ENCODE measurements at regions not wholly inside any gene's neighbourhood (a gene's known extent, or its start where the extent isn't known, plus 50 kb on each side); places are given as distances from the start of the nearest gene placed in this dataset.
"Not testable (repeated sequence)": the region's sequence is repeated elsewhere in the genome, so short reads cannot be mapped to it uniquely, and the experiment has no call there.

GRCh38 chr2:125341353-125341752 is 1314.6 kb upstream of the GYPC start:
- intact Hi-C loops (cut with micrococcal nuclease; ENCODE audit: unreplicated experiment), result no loop called here
- DNase-seq (ENCODE audit: low spot score), result no peak
- TF ChIP-seq EZH2 (IDR thresholded peaks at IDR 0.05; ENCODE audit: borderline replicate concordance, low read depth, low read length, poor library complexity, severe bottlenecking) (no peak), CTCF (conservative IDR thresholded peaks at IDR 0.05; ENCODE audit: low read depth, low read length) (no peak)
- H3K27ac ChIP-seq (ENCODE audit: low read depth, low read length, poor library complexity, severe bottlenecking), result no peak overlapping the region
- H3K27me3 ChIP-seq (replicated peaks; ENCODE audit: insufficient read depth, low read depth, low read length, poor library complexity), result no peaks in the 10 kb centered on the region
- CTCF ChIA-PET, result no interaction called here
- peaks cover 3% of the 10 kb centered on the region for H3K9me3 ChIP-seq (ENCODE audit: low read depth, low read length, poor library complexity, severe bottlenecking)
- POLR2A ChIA-PET (ENCODE audit: low non-redundant PET), result no interaction called here
- no peaks in the 10 kb centered on the region for H3K4me1 ChIP-seq (ENCODE audit: insufficient read depth, low read length, poor library complexity, severe bottlenecking)
- no peak overlapping the region for H3K4me3 ChIP-seq (ENCODE audit: low read depth, low read length, poor library complexity, severe bottlenecking)
- BruUV-seq (replicated peaks), result no TSS peak
- H3K36me3 ChIP-seq (ENCODE audit: insufficient read depth, low read length, poor library complexity, severe bottlenecking), result no peaks in the 10 kb centered on the region

GRCh38 chr2:125353542-125353941 is 1302.4 kb upstream of the GYPC start:
- intact Hi-C loops (cut with micrococcal nuclease; ENCODE audit: unreplicated experiment), result not testable (repeated sequence)

GRCh38 chr2:125364192-125364983 is 1291.6 kb upstream of the GYPC start:
- H3K9me3 ChIP-seq (ENCODE audit: low read depth, low read length, poor library complexity, severe bottlenecking), result peaks cover 6% of the 10 kb centered on the region
- BruUV-seq (replicated peaks), result no TSS peak
- DNase-seq (ENCODE audit: low spot score), result no peak
- ChIA-PET POLR2A (ENCODE audit: low non-redundant PET) (no interaction called here), CTCF (no interaction called here)
- H3K36me3 ChIP-seq (ENCODE audit: insufficient read depth, low read length, poor library complexity, severe bottlenecking), result no peaks in the 10 kb centered on the region
- H3K4me1 ChIP-seq (ENCODE audit: insufficient read depth, low read length, poor library complexity, severe bottlenecking), result no peaks in the 10 kb centered on the region
- no peak for TF ChIP-seq CTCF (conservative IDR thresholded peaks at IDR 0.05; ENCODE audit: low read depth, low read length)
- no peak for TF ChIP-seq EZH2 (IDR thresholded peaks at IDR 0.05; ENCODE audit: borderline replicate concordance, low read depth, low read length, poor library complexity, severe bottlenecking)
- H3K27ac ChIP-seq (ENCODE audit: low read depth, low read length, poor library complexity, severe bottlenecking), result no peak overlapping the region
- no peaks in the 10 kb centered on the region for H3K27me3 ChIP-seq (replicated peaks; ENCODE audit: insufficient read depth, low read depth, low read length, poor library complexity)
- H3K4me3 ChIP-seq (ENCODE audit: low read depth, low read length, poor library complexity, severe bottlenecking), result no peak overlapping the region
- intact Hi-C loops (cut with micrococcal nuclease; ENCODE audit: unreplicated experiment), result no loop called here

More at GRCh38 chr2:125353542-125353941, 1302.4 kb upstream of the GYPC start:
- BruUV-seq (replicated peaks); H3K36me3 ChIP-seq (ENCODE audit: insufficient read depth, low read length, poor library complexity, severe bottlenecking); H3K4me1 ChIP-seq (ENCODE audit: insufficient read depth, low read length, poor library complexity, severe bottlenecking); DNase-seq (ENCODE audit: low spot score); H3K27ac ChIP-seq (ENCODE audit: low read depth, low read length, poor library complexity, severe bottlenecking); H3K27me3 ChIP-seq (replicated peaks; ENCODE audit: insufficient read depth, low read depth, low read length, poor library complexity); H3K4me3 ChIP-seq (ENCODE audit: low read depth, low read length, poor library complexity, severe bottlenecking); CTCF ChIA-PET; POLR2A ChIA-PET (ENCODE audit: low non-redundant PET); H3K9me3 ChIP-seq (ENCODE audit: low read depth, low read length, poor library complexity, severe bottlenecking): not testable (repeated sequence)

GRCh38 chr2:125364984-125365265 is 1291.0 kb upstream of the GYPC start:
- no TSS peak for BruUV-seq (replicated peaks)
- Histone ChIP-seq H3K4me1 (ENCODE audit: insufficient read depth, low read length, poor library complexity, severe bottlenecking) (no peaks in the 10 kb centered on the region), H3K27ac (ENCODE audit: low read depth, low read length, poor library complexity, severe bottlenecking) (no peak overlapping the region), H3K27me3 (replicated peaks; ENCODE audit: insufficient read depth, low read depth, low read length, poor library complexity) (no peaks in the 10 kb centered on the region), H3K36me3 (ENCODE audit: insufficient read depth, low read length, poor library complexity, severe bottlenecking) (no peaks in the 10 kb centered on the region), H3K4me3 (ENCODE audit: low read depth, low read length, poor library complexity, severe bottlenecking) (no peak overlapping the region), H3K9me3 (ENCODE audit: low read depth, low read length, poor library complexity, severe bottlenecking) (peaks cover 6% of the 10 kb centered on the region)
- ChIA-PET POLR2A (ENCODE audit: low non-redundant PET) (no interaction called here), CTCF (no interaction called here)
- DNase-seq (ENCODE audit: low spot score), result no peak
- TF ChIP-seq CTCF (conservative IDR thresholded peaks at IDR 0.05; ENCODE audit: low read depth, low read length) (no peak), EZH2 (IDR thresholded peaks at IDR 0.05; ENCODE audit: borderline replicate concordance, low read depth, low read length, poor library complexity, severe bottlenecking) (no peak)
- intact Hi-C loops (cut with micrococcal nuclease; ENCODE audit: unreplicated experiment), result no loop called here
